ENCODE measurements at regions not wholly inside any gene's neighbourhood (a gene's known extent, or its start where the extent isn't known, plus 50 kb on each side); places are given as distances from the start of the nearest gene placed in this dataset.
A peak's percentile ranks its signal among the peaks of the same experiment; 100 is the strongest.

DNA sequence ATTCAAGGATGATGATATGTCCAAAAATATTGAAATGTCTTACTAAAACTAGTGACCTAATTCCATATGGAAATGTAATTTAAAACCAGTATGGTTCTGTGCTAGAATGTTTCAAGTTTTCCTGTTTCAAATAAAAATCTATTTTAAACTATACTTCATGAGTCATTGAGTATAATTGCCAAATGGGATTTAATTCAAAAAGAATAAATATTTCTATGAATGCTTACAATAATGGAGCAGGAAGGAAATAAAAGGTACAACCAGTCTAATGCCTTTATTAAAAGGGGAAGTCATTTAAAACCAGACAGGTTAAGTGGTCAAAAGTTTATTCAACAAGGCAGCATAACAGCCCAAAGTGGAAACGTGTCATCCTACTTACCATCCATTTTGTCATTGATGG, 2347.1 kb downstream of the PCDH7 start:
- TF ChIP-seq ZC3H10 (CRISPR knock-in tag; IDR thresholded peaks at IDR 0.05) (peak; percentile 54; the same call in 1 of the 2 replicates), RARB (CRISPR knock-in tag; IDR thresholded peaks at IDR 0.05) (no peak), ARNTL (CRISPR knock-in tag; IDR thresholded peaks at IDR 0.05; ENCODE audit: borderline replicate concordance, low read depth) (no peak), ISL1 (CRISPR knock-in tag; IDR thresholded peaks at IDR 0.05) (no peak), ZFP3 (CRISPR knock-in tag; IDR thresholded peaks at IDR 0.05) (no peak), ZFP30 (CRISPR knock-in tag; IDR thresholded peaks at IDR 0.05) (no peak), OSR1 (CRISPR knock-in tag; IDR thresholded peaks at IDR 0.05) (no peak), ZNF565 (CRISPR knock-in tag; conservative IDR thresholded peaks at IDR 0.05; ENCODE audit: low read depth) (no peak), TCF4 (CRISPR knock-in tag; IDR thresholded peaks at IDR 0.05; ENCODE audit: borderline replicate concordance) (no peak), BACH2 (CRISPR knock-in tag; IDR thresholded peaks at IDR 0.05; ENCODE audit: borderline replicate concordance) (no peak), TOX (CRISPR knock-in tag; IDR thresholded peaks at IDR 0.05; ENCODE audit: borderline replicate concordance) (no peak)
- TF ChIP-seq, protein P1, sequence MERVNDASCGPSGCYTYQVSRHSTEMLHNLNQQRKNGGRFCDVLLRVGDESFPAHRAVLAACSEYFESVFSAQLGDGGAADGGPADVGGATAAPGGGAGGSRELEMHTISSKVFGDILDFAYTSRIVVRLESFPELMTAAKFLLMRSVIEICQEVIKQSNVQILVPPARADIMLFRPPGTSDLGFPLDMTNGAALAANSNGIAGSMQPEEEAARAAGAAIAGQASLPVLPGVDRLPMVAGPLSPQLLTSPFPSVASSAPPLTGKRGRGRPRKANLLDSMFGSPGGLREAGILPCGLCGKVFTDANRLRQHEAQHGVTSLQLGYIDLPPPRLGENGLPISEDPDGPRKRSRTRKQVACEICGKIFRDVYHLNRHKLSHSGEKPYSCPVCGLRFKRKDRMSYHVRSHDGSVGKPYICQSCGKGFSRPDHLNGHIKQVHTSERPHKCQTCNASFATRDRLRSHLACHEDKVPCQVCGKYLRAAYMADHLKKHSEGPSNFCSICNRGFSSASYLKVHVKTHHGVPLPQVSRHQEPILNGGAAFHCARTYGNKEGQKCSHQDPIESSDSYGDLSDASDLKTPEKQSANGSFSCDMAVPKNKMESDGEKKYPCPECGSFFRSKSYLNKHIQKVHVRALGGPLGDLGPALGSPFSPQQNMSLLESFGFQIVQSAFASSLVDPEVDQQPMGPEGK (CRISPR knock-in tag; IDR thresholded peaks at IDR 0.05; ENCODE audit: borderline replicate concordance) = no peak
- TF ChIP-seq, protein P2, sequence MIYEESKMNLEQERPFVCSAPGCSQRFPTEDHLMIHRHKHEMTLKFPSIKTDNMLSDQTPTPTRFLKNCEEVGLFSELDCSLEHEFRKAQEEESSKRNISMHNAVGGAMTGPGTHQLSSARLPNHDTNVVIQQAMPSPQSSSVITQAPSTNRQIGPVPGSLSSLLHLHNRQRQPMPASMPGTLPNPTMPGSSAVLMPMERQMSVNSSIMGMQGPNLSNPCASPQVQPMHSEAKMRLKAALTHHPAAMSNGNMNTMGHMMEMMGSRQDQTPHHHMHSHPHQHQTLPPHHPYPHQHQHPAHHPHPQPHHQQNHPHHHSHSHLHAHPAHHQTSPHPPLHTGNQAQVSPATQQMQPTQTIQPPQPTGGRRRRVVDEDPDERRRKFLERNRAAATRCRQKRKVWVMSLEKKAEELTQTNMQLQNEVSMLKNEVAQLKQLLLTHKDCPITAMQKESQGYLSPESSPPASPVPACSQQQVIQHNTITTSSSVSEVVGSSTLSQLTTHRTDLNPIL (CRISPR knock-in tag; IDR thresholded peaks at IDR 0.05; ENCODE audit: low read depth) = no peak

Data from SK-N-SH treated with all-trans-retinoic acid at 6 μM for 48 hours (cell line).